A549 (cell line): ENCODE measurements at regions not wholly inside any gene's neighbourhood (a gene's known extent, or its start where the extent isn't known, plus 50 kb on each side); places are given as distances from the start of the nearest gene placed in this dataset.

ENCODE experiments used
- FOSL2 ChIP-seq, 2 experiments: fragments of 450-650 bp in 1 of 2; fragments of >200 bp in 1 of 2; sonication (Bioruptor Twin) in 1 of 2; formaldehyde crosslinking; IDR thresholded peaks; 2 replicates each; pipeline versions ENCODE4 v1.5.0 to v1.6.1; 2016 to 2020; ENCODE audit warnings: mild to moderate bottlenecking in 1 of 2, moderate library complexity in 1 of 2
- MAX ChIP-seq: IDR thresholded peaks from 2 replicates; pipeline ENCODE4 v1.6.1; 2012
- POLR2A ChIP-seq: IDR thresholded peaks from 2 replicates; pipeline ENCODE4 v1.6.1; 2012; ENCODE audit warnings: mild to moderate bottlenecking, low read length
- USF2 ChIP-seq: fragments of 450-650 bp; IDR thresholded peaks from 2 replicates; pipeline ENCODE4 v1.6.1; 2014; ENCODE audit warnings: antibody characterized with exemption
- TF ChIP-seq, protein P1 (sequence below): fragments of >200 bp; sonication (Bioruptor Twin); formaldehyde crosslinking; IDR thresholded peaks from 3 replicates; pipeline ENCODE4 v1.5.1; 2016

DNA sequence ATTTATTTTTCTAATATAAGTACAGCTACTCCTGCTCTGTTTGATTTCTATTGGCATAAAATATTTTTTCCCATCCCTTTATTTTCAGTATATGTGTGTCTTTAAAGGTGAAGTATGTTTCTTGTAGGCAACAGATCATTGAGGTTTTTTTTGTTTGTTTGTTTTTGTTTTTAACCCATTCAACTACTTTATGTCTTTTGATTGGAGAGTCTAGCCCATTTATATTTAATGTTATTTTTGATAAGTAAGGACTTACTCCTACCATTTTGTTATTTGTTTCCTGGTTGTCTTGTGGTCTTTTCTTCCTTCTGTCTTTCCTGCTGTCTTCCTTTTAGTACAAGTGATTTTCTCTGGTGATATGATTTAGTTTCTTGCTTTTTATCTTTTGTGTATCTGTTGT, 285.1 kb upstream of the PROX1 start:
- no peak for TF ChIP-seq FOSL2 (IDR thresholded peaks at IDR 0.05)
- TF ChIP-seq FOSL2 (CRISPR knock-in tag; IDR thresholded peaks at IDR 0.05): no peak
- TF ChIP-seq, protein P1, sequence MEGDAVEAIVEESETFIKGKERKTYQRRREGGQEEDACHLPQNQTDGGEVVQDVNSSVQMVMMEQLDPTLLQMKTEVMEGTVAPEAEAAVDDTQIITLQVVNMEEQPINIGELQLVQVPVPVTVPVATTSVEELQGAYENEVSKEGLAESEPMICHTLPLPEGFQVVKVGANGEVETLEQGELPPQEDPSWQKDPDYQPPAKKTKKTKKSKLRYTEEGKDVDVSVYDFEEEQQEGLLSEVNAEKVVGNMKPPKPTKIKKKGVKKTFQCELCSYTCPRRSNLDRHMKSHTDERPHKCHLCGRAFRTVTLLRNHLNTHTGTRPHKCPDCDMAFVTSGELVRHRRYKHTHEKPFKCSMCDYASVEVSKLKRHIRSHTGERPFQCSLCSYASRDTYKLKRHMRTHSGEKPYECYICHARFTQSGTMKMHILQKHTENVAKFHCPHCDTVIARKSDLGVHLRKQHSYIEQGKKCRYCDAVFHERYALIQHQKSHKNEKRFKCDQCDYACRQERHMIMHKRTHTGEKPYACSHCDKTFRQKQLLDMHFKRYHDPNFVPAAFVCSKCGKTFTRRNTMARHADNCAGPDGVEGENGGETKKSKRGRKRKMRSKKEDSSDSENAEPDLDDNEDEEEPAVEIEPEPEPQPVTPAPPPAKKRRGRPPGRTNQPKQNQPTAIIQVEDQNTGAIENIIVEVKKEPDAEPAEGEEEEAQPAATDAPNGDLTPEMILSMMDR: no peak
- TF ChIP-seq POLR2A: no peak
- no peak for TF ChIP-seq MAX
- no peak for TF ChIP-seq USF2
